ENCODE measurements at regions not wholly inside any gene's neighbourhood (a gene's known extent, or its start where the extent isn't known, plus 50 kb on each side); places are given as distances from the start of the nearest gene placed in this dataset.

- DNase-seq (ENCODE audit: low spot score): no peak
- TF ChIP-seq, protein P1, sequence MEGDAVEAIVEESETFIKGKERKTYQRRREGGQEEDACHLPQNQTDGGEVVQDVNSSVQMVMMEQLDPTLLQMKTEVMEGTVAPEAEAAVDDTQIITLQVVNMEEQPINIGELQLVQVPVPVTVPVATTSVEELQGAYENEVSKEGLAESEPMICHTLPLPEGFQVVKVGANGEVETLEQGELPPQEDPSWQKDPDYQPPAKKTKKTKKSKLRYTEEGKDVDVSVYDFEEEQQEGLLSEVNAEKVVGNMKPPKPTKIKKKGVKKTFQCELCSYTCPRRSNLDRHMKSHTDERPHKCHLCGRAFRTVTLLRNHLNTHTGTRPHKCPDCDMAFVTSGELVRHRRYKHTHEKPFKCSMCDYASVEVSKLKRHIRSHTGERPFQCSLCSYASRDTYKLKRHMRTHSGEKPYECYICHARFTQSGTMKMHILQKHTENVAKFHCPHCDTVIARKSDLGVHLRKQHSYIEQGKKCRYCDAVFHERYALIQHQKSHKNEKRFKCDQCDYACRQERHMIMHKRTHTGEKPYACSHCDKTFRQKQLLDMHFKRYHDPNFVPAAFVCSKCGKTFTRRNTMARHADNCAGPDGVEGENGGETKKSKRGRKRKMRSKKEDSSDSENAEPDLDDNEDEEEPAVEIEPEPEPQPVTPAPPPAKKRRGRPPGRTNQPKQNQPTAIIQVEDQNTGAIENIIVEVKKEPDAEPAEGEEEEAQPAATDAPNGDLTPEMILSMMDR (IDR thresholded peaks at IDR 0.05; ENCODE audit: borderline replicate concordance, control extremely low read depth, extremely low read depth, insufficient read depth, missing control alignments): no peak
- in situ Hi-C loops (cut with MboI; ENCODE audit: low sequenced_read_pairs, unreplicated experiment): no loop called here
Observed at GRCh38 chr6:90896075-90896547, 309.2 kb upstream of the MAP3K7 start.

DNA sequence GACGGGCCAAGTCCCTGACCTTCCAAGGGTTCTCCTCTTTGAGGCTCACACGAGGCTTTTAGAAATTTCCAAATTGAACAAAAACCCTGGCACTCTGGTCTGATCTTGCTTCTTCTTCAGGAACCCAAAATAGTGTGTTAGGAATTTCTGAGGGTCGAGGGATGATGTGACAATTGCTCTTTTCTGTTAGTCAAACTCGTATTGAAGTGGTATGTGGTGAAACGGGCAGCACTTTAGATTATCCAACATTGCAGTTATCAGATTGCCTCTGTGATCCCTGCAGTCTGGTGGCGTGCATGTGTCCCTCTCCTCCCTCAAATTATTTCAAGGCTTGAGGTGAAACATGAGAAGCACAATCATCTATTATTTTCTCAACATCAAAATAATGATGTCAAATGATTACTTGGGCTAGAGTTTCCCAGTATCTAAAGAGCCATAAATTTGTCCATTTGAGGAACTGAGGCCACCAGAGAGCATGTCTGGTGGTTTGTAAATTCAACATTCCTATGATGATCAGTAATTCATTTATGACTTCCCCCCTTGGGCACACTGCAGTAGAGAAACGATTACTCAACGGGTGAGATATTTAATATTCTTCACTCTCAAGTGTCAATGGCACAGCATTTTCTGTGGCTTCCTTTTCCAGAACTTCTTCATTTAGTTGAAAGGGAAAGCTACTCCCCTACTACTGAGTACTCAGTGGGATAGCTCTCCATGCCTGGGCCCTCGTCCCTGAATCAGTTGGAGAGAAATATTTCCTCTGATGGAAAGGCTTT lies 308.6 kb upstream of the MAP3K7 start:
- TF ChIP-seq, protein P1 (IDR thresholded peaks at IDR 0.05; ENCODE audit: borderline replicate concordance, control extremely low read depth, extremely low read depth, insufficient read depth, missing control alignments): no peak
- in situ Hi-C loops (cut with MboI; ENCODE audit: low sequenced_read_pairs, unreplicated experiment): no loop called here

DNA sequence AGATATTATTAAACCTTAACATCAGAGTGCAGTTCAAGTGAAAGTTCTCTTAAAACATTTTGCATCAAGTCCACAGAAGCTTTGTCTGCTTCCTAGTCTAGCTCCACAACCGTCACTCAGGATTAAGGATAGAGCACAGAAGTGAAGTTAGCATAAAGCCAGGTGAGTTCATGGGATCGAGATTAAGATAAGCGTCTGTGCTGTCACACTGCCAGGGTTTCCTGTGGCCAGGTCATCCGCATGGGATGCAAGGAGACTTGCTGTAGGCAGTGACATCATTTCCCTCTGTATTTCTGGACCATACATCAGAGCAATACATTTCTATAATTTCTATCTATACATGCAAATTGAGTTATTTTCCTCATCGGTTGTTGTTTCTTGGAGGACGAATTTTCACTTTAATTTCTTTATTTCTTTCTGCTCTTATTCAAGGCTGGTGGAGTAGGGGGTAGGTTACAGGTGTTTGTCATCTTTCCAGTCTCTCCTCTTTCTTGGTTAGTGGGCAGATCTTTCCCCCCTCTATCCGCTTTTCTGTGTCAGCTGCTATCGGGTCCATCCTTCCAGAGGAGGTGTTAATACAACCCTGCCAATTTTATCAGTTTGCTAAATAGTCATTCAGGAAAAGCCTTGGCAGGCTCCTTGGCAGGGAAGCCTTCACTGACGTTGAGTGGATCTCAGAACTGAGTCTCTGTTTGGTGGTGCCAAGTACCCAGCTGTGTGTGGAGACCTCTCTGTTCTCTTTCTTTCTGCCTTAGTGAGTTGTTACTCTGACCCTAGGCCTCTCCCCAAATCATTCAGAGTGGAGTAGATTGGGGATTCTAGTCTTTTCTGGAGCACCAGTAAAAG lies 307.6 kb upstream of the MAP3K7 start:
- DNase-seq (ENCODE audit: low spot score): no peak
- TF ChIP-seq, protein P1 (IDR thresholded peaks at IDR 0.05; ENCODE audit: borderline replicate concordance, control extremely low read depth, extremely low read depth, insufficient read depth, missing control alignments): no peak
- in situ Hi-C loops (cut with MboI; ENCODE audit: low sequenced_read_pairs, unreplicated experiment): no loop called here

More for the DNA sequence above, 308.6 kb upstream of the MAP3K7 start:
- DNase-seq (ENCODE audit: low spot score): no peak

DNA sequence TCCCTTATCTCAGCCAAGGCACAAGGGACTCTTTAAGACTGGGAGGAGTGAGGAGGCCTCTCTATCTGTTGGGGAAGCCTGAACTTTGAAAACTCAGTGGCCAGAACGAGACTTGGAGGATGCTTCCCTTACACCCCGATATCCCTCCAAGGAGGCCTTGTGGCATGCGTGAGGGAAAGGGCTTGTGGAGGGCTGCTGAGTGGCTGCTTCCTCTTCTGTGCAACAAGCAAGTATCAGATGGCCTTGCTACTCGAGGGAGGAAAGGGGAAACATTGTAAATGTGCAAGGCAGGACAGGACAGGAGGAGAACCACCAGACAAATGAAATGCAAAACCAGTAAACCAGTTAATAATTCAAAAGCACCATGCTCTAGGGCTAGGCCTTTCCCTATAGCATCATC lies 306.5 kb upstream of the MAP3K7 start:
- in situ Hi-C loops (cut with MboI; ENCODE audit: low sequenced_read_pairs, unreplicated experiment): no loop called here
- no peak for DNase-seq (ENCODE audit: low spot score)
- TF ChIP-seq, protein P1 (IDR thresholded peaks at IDR 0.05; ENCODE audit: borderline replicate concordance, control extremely low read depth, extremely low read depth, insufficient read depth, missing control alignments): no peak

- DNase-seq (ENCODE audit: low spot score): no peak
- in situ Hi-C loops (cut with MboI; ENCODE audit: low sequenced_read_pairs, unreplicated experiment): no loop called here
- TF ChIP-seq, protein P1 (IDR thresholded peaks at IDR 0.05; ENCODE audit: borderline replicate concordance, control extremely low read depth, extremely low read depth, insufficient read depth, missing control alignments): no peak
Observed at GRCh38 chr6:90892271-90892670, 305.4 kb upstream of the MAP3K7 start.

GRCh38 chr6:90891355-90891754 lies 304.5 kb upstream of the MAP3K7 start:
- no peak for DNase-seq (ENCODE audit: low spot score)
- in situ Hi-C loops (cut with MboI; ENCODE audit: low sequenced_read_pairs, unreplicated experiment): no loop called here
- TF ChIP-seq, protein P1 (IDR thresholded peaks at IDR 0.05; ENCODE audit: borderline replicate concordance, control extremely low read depth, extremely low read depth, insufficient read depth, missing control alignments): no peak

Data from GM13976 (cell line).